ENCODE measurements at regions not wholly inside any gene's neighbourhood (a gene's known extent, or its start where the extent isn't known, plus 50 kb on each side); places are given as distances from the start of the nearest gene placed in this dataset.

DNA sequence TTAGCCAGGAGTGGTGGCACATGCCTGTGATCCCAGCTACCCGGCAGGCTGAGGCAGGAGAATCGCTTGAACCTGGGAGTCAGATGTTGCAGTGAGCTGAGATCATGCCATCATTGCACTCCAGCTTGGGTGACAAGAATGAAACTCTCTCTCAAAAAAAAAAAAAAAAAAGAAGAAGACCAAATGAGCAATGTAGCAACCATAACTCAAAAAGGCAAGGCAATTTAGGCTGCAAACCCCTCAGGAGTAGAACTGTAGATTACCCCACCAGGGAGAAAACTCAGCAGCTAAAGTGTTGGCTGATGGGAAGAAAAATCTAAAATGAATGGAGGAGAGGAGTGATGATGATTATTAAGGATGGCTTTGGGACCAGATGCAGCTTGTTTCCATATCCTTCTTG is 256.7 kb upstream of the UBASH3B start:
- H3K36me3 Mint-ChIP-seq (ENCODE audit: low read depth), result no peaks in the 10 kb centered on the region
- no peak overlapping the region for H3K27ac Mint-ChIP-seq (ENCODE audit: unreplicated experiment)
- H3K4me3 Mint-ChIP-seq (ENCODE audit: unreplicated experiment), result no peak overlapping the region
- DNase-seq (ENCODE audit: low spot score), result no peak
- H3K9me3 Mint-ChIP-seq (ENCODE audit: low read depth), result no peaks in the 10 kb centered on the region
- peaks cover 6% of the 10 kb centered on the region for H3K4me1 Mint-ChIP-seq (ENCODE audit: low read depth)
- no peak for TF ChIP-seq CTCF (IDR thresholded peaks at IDR 0.05)
- H3K27me3 Mint-ChIP-seq (ENCODE audit: low read depth), result peaks cover 5% of the 10 kb centered on the region

- TF ChIP-seq CTCF (IDR thresholded peaks at IDR 0.05), result no peak
- no peak overlapping the region for H3K4me3 Mint-ChIP-seq (ENCODE audit: unreplicated experiment)
- peaks cover 6% of the 10 kb centered on the region for H3K4me1 Mint-ChIP-seq (ENCODE audit: low read depth)
- peak overlapping the region; percentile 24 for H3K27ac Mint-ChIP-seq (ENCODE audit: unreplicated experiment)
- no peaks in the 10 kb centered on the region for H3K36me3 Mint-ChIP-seq (ENCODE audit: low read depth)
- H3K27me3 Mint-ChIP-seq (ENCODE audit: low read depth), result peaks cover 5% of the 10 kb centered on the region
- no peak for DNase-seq (ENCODE audit: low spot score)
- no peaks in the 10 kb centered on the region for H3K9me3 Mint-ChIP-seq (ENCODE audit: low read depth)
Observed at GRCh38 chr11:122398167-122398566, 257.4 kb upstream of the UBASH3B start.

- TF ChIP-seq CTCF (IDR thresholded peaks at IDR 0.05), result no peak
- Mint-ChIP-seq H3K4me3 (ENCODE audit: unreplicated experiment) (no peak overlapping the region), H3K27ac (ENCODE audit: unreplicated experiment) (no peak overlapping the region), H3K4me1 (ENCODE audit: low read depth) (peaks cover 6% of the 10 kb centered on the region), H3K36me3 (ENCODE audit: low read depth) (peaks cover 1% of the 10 kb centered on the region), H3K27me3 (ENCODE audit: low read depth) (no peaks in the 10 kb centered on the region), H3K9me3 (ENCODE audit: low read depth) (peaks cover 8% of the 10 kb centered on the region)
- no peak for DNase-seq (ENCODE audit: low spot score)
Observed at GRCh38 chr11:122395282-122395681, 260.2 kb upstream of the UBASH3B start.

DNA sequence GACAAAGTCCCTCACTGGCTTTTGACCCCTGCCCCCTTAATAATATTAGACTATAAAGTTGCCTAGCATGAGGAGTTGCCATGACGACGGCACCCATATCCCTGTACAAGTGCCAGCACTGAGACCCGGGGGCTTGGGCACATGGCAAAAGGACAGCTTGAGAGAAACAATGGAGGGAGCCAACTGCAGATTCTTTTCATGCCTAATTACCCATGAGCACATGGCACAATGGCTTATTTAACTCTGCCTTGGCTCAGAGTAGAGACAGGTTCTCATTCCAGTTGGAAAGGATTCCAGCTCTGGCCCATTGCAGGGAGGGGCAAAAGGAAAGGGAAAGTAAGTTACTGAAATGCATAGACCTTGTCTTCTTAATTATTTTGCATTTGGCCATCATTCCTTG is 261.2 kb upstream of the UBASH3B start:
- no peaks in the 10 kb centered on the region for H3K27me3 Mint-ChIP-seq (ENCODE audit: low read depth)
- no peak for TF ChIP-seq CTCF (IDR thresholded peaks at IDR 0.05)
- H3K4me1 Mint-ChIP-seq (ENCODE audit: low read depth), result peaks cover 6% of the 10 kb centered on the region
- H3K4me3 Mint-ChIP-seq (ENCODE audit: unreplicated experiment), result no peak overlapping the region
- H3K27ac Mint-ChIP-seq (ENCODE audit: unreplicated experiment), result no peak overlapping the region
- no peak for DNase-seq (ENCODE audit: low spot score)
- H3K9me3 Mint-ChIP-seq (ENCODE audit: low read depth), result peaks cover 8% of the 10 kb centered on the region
- H3K36me3 Mint-ChIP-seq (ENCODE audit: low read depth), result peaks cover 1% of the 10 kb centered on the region

- H3K36me3 Mint-ChIP-seq (ENCODE audit: low read depth), result peaks cover 1% of the 10 kb centered on the region
- no peak overlapping the region for H3K4me3 Mint-ChIP-seq (ENCODE audit: unreplicated experiment)
- peaks cover 4% of the 10 kb centered on the region for H3K4me1 Mint-ChIP-seq (ENCODE audit: low read depth)
- H3K9me3 Mint-ChIP-seq (ENCODE audit: low read depth), result peaks cover 8% of the 10 kb centered on the region
- no peak overlapping the region for H3K27ac Mint-ChIP-seq (ENCODE audit: unreplicated experiment)
- no peak for TF ChIP-seq CTCF (IDR thresholded peaks at IDR 0.05)
- no peak for DNase-seq (ENCODE audit: low spot score)
- H3K27me3 Mint-ChIP-seq (ENCODE audit: low read depth), result no peaks in the 10 kb centered on the region
Observed at GRCh38 chr11:122393209-122393860, 262.2 kb upstream of the UBASH3B start.

Measured in chondrocyte (in vitro differentiated cells).